Gastrocnemius medialis (tissue), 4 donors: ENCODE measurements at regions not wholly inside any gene's neighbourhood (a gene's known extent, or its start where the extent isn't known, plus 50 kb on each side); places are given as distances from the start of the nearest gene placed in this dataset.

ENCODE experiments used
- POLR2A ChIP-seq, 2 donors: fragments of 450-650 bp; IDR thresholded peaks; one replicate each; pipeline ENCODE4 v1.6.1; 2017; ENCODE audit warnings: antibody characterized with exemption in 2 of 2, mild to moderate bottlenecking in 2 of 2, moderate library complexity in 2 of 2
- TF ChIP-seq, protein P1 (sequence below), 5 experiments: fragments of 450-650 bp in 3 of 5; fragments of 200-600 bp in 2 of 5; sonication (generic) in 2 of 5; IDR thresholded peaks in 4 of 5; conservative IDR thresholded peaks in 1 of 5; 1 replicate in 4 of 5; 2 replicates in 1 of 5; pipeline ENCODE4 v1.5.1; 2016 to 2019; ENCODE audit warnings: antibody characterized with exemption in 5 of 5, mild to moderate bottlenecking in 3 of 5, moderate library complexity in 3 of 5

GRCh38 chr17:72561266-72561665, 440.4 kb downstream of the SOX9 start:
- TF ChIP-seq, protein P1, sequence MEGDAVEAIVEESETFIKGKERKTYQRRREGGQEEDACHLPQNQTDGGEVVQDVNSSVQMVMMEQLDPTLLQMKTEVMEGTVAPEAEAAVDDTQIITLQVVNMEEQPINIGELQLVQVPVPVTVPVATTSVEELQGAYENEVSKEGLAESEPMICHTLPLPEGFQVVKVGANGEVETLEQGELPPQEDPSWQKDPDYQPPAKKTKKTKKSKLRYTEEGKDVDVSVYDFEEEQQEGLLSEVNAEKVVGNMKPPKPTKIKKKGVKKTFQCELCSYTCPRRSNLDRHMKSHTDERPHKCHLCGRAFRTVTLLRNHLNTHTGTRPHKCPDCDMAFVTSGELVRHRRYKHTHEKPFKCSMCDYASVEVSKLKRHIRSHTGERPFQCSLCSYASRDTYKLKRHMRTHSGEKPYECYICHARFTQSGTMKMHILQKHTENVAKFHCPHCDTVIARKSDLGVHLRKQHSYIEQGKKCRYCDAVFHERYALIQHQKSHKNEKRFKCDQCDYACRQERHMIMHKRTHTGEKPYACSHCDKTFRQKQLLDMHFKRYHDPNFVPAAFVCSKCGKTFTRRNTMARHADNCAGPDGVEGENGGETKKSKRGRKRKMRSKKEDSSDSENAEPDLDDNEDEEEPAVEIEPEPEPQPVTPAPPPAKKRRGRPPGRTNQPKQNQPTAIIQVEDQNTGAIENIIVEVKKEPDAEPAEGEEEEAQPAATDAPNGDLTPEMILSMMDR (IDR thresholded peaks at IDR 0.05 in 4 of 5, conservative IDR thresholded peaks at IDR 0.05 in 1 of 5): no peak
- TF ChIP-seq POLR2A (IDR thresholded peaks at IDR 0.05): no peak
